H1 (cell line): ENCODE measurements at regions not wholly inside any gene's neighbourhood (a gene's known extent, or its start where the extent isn't known, plus 50 kb on each side); places are given as distances from the start of the nearest gene placed in this dataset.
"Not testable (repeated sequence)": the region's sequence is repeated elsewhere in the genome, so short reads cannot be mapped to it uniquely, and the experiment has no call there.

Experiments
- CTCF ChIA-PET: fragments of 300-600 bp; sonication (Branson Sonifier 250); formaldehyde crosslinking; loops from one replicate; lab custom pipeline; 2021; ENCODE audit not compliant: partially characterized antibody; lab: Charles Lee
- POLR2A ChIA-PET: fragments of 300-600 bp; sonication (Branson Sonifier 250); formaldehyde crosslinking; loops from one replicate; lab custom pipeline; 2021; ENCODE audit warnings: inconsistent platforms; ENCODE audit not compliant: partially characterized antibody; lab: Charles Lee
- DNase-seq, 2 experiments: peaks; one replicate each; pipeline versions ENCODE4 v3.0.0 to v3.0.0-alpha.2; 2010 to 2022; ENCODE audit warnings: low spot score in 2 of 2, low read depth in 1 of 2, mixed read lengths in 1 of 2
- FAIRE-seq: peaks from 2 replicates; lab custom pipeline; 2011; peaks lifted over from hg19 to GRCh38; lab: Jason Lieb, UNC
- H2AFZ ChIP-seq: 2 replicates; pipeline ENCODE4 v1.8.1; 2012; ENCODE audit warnings: low read length, inconsistent platforms
- H2AK5ac ChIP-seq: 2 replicates; pipeline ENCODE4 v1.6.1; 2013; ENCODE audit warnings: low read depth, low read length
- H2BK120ac ChIP-seq: replicated peaks from 2 replicates; pipeline ENCODE3; 2013; ENCODE audit warnings: low read depth, low read length, inconsistent platforms
- H2BK12ac ChIP-seq: 2 replicates; pipeline ENCODE4 v1.6.1; 2013; ENCODE audit warnings: low read depth, low read length
- H2BK15ac ChIP-seq: 2 replicates; pipeline ENCODE4 v1.6.1; 2013; ENCODE audit warnings: low read length
- H2BK20ac ChIP-seq: 2 replicates; pipeline ENCODE4 v1.6.1; 2013; ENCODE audit warnings: low read length
- H2BK5ac ChIP-seq: 2 replicates; pipeline ENCODE4 v1.6.1; 2013; ENCODE audit warnings: low read depth, low read length
- H3K14ac ChIP-seq: 2 replicates; pipeline ENCODE4 v1.6.1; 2013; ENCODE audit warnings: inconsistent platforms; ENCODE audit not compliant: insufficient read length
- H3K18ac ChIP-seq: 2 replicates; pipeline ENCODE4 v1.6.1; 2013; ENCODE audit warnings: low read length; ENCODE audit errors: extremely low read depth
- H3K23ac ChIP-seq: 2 replicates; pipeline ENCODE4 v1.6.1; 2013; ENCODE audit warnings: inconsistent platforms; ENCODE audit not compliant: insufficient read length
- H3K23me2 ChIP-seq: 2 replicates; pipeline ENCODE4 v1.6.1; 2013; ENCODE audit warnings: low read depth, low read length
- H3K27ac ChIP-seq: 2 replicates; pipeline ENCODE4 v1.6.1; 2011; ENCODE audit warnings: low read depth, low read length, inconsistent platforms
- H3K27me3 ChIP-seq, 4 experiments: replicated peaks in 1 of 4; 1 replicate in 1 of 4; 2 replicates in 3 of 4; pipeline versions ENCODE4 v1.6.1 to v1.8.1; 2011 to 2013; ENCODE audit warnings: low read length in 3 of 4, mild to moderate bottlenecking in 3 of 4, inconsistent platforms in 2 of 4, mixed read lengths in 2 of 4, moderate library complexity in 1 of 4; ENCODE audit not compliant: control insufficient read depth in 3 of 4, insufficient read depth in 3 of 4; ENCODE audit errors: extremely low read depth in 1 of 4
- H3K36me3 ChIP-seq, 4 experiments: 2 replicates each; pipeline versions ENCODE4 v1.6.1 to v1.8.1; 2011 to 2013; ENCODE audit warnings: mild to moderate bottlenecking in 4 of 4, low read length in 3 of 4, moderate library complexity in 2 of 4, control low read depth in 1 of 4, inconsistent platforms in 1 of 4; ENCODE audit not compliant: insufficient read depth in 4 of 4, control insufficient read depth in 2 of 4
- H3K4ac ChIP-seq: replicated peaks from 2 replicates; pipeline ENCODE3; 2013; ENCODE audit warnings: low read length, low read depth, mixed read lengths, inconsistent platforms; ENCODE audit not compliant: insufficient read length
- H3K4me1 ChIP-seq, 4 experiments: replicated peaks in 1 of 4; 1 replicate in 1 of 4; 2 replicates in 3 of 4; pipeline versions ENCODE4 v1.6.1 to v1.8.1; 2011 to 2013; ENCODE audit warnings: low read length in 3 of 4, inconsistent platforms in 2 of 4, mixed read lengths in 1 of 4; ENCODE audit not compliant: insufficient read depth in 4 of 4, control insufficient read depth in 3 of 4
- H3K4me2 ChIP-seq, 2 experiments: 2 replicates each; pipeline versions ENCODE4 v1.6.1 to v1.8.1; 2011 to 2013; ENCODE audit warnings: low read depth in 2 of 2, low read length in 2 of 2, control low read depth in 1 of 2, inconsistent platforms in 1 of 2, mild to moderate bottlenecking in 1 of 2; ENCODE audit not compliant: insufficient read depth in 1 of 2
- H3K4me3 ChIP-seq, 4 experiments: fragments of 200-600, 300-600 bp in 1 of 4; sonication (generic), shearing (Covaris generic), sonication (Bioruptor Twin) in 1 of 4; 2 replicates each; pipeline versions ENCODE4 v1.5.1 to v1.8.1; 2011 to 2016; ENCODE audit warnings: low read length in 4 of 4, low read depth in 3 of 4, control low read depth in 2 of 4, inconsistent platforms in 2 of 4, mild to moderate bottlenecking in 2 of 4, mixed read lengths in 1 of 4, moderate library complexity in 1 of 4; ENCODE audit not compliant: insufficient read depth in 2 of 4; ENCODE audit errors: extremely low read depth in 1 of 4
- H3K56ac ChIP-seq: replicated peaks from 2 replicates; pipeline ENCODE3; 2013; ENCODE audit warnings: low read depth, mild to moderate bottlenecking, mixed read lengths, low read length, inconsistent platforms; ENCODE audit not compliant: insufficient read length
- H3K79me1 ChIP-seq: 2 replicates; pipeline ENCODE4 v1.6.1; 2013; ENCODE audit warnings: low read depth, low read length, control low read depth
- H3K79me2 ChIP-seq, 2 experiments: 2 replicates each; pipeline versions ENCODE4 v1.6.1 to v1.8.1; 2012 to 2013; ENCODE audit warnings: low read length in 2 of 2, mild to moderate bottlenecking in 2 of 2, inconsistent platforms in 1 of 2; ENCODE audit not compliant: insufficient read depth in 2 of 2, control insufficient read depth in 1 of 2
- H3K9ac ChIP-seq, 4 experiments: replicated peaks in 1 of 4; 1 replicate in 1 of 4; 2 replicates in 3 of 4; pipeline versions ENCODE4 v1.6.1 to v1.8.1; 2011 to 2013; ENCODE audit warnings: low read depth in 3 of 4, low read length in 3 of 4, control low read depth in 2 of 4, mild to moderate bottlenecking in 2 of 4, moderate library complexity in 2 of 4, inconsistent platforms in 1 of 4; ENCODE audit errors: extremely low read depth in 1 of 4
- H3K9me3 ChIP-seq, 2 experiments: 2 replicates each; pipeline versions ENCODE4 v1.6.1 to v1.8.1; 2012 to 2013; ENCODE audit warnings: mild to moderate bottlenecking in 2 of 2, moderate library complexity in 2 of 2, control low read depth in 1 of 2, inconsistent platforms in 1 of 2, low read depth in 1 of 2, low read length in 1 of 2, mixed read lengths in 1 of 2; ENCODE audit not compliant: insufficient read depth in 2 of 2
- H4K20me1 ChIP-seq, 2 experiments: replicated peaks in 1 of 2; 2 replicates each; pipeline versions ENCODE3 to v1.8.1; 2011 to 2013; ENCODE audit warnings: inconsistent platforms in 2 of 2, low read length in 2 of 2, mild to moderate bottlenecking in 1 of 2; ENCODE audit not compliant: insufficient read depth in 2 of 2, control insufficient read depth in 1 of 2
- H4K5ac ChIP-seq: 2 replicates; pipeline ENCODE4 v1.6.1; 2013; ENCODE audit warnings: low read length, low read depth, mixed read lengths, inconsistent platforms; ENCODE audit not compliant: insufficient read length
- H4K8ac ChIP-seq: 2 replicates; pipeline ENCODE4 v1.8.0; 2013; ENCODE audit warnings: mild to moderate bottlenecking, moderate library complexity, low read length, inconsistent platforms; ENCODE audit not compliant: insufficient read depth; ENCODE audit errors: extremely low read depth
- H4K91ac ChIP-seq: replicated peaks from 2 replicates; pipeline ENCODE3; 2013; ENCODE audit warnings: low read length, mixed read lengths, inconsistent platforms; ENCODE audit not compliant: insufficient read length
- WGBS, 2 experiments: shearing (Covaris generic) in 1 of 2; methylation state at CpG; one replicate each; pipeline versions ENCODE4 v1.1.6 to v1.1.7; 2013 to 2015; ENCODE audit warnings: low lambda C conversion rate in 2 of 2, mixed read lengths in 2 of 2, inconsistent platforms in 1 of 2, low coverage in 1 of 2, missing lambda C conversion rate in 1 of 2; ENCODE audit not compliant: insufficient replicate concordance in 2 of 2, insufficient coverage in 1 of 2, insufficient read length in 1 of 2; ENCODE audit errors: extremely low coverage in 1 of 2, missing lambda C conversion rate in 1 of 2; 5-methylcytosine and 5-hydroxymethylcytosine counted together

DNA sequence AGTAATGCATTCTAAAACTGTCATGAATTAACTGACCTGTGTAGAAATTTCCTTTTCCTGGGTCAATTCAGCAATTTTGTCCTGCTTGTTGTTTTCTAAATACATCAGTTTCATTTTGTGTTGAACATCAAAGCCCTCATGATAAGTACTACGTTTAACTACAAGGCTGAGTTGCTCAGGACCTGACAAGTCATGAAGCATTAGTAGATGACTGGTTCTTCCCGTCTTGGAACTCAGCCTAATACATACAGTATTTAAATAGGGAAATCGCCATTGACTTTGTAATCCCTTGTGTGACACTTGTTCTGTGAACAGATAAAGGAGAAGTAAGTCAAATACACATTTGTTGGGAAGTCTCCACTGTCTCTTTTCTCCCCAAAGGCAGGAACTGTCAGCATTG, 727.1 kb downstream of the TTLL7 start:
- 70% methylated on average over 2 of the region's 3 CpGs; no CpG with 5 or more reads in 1 of the 2 experiments for WGBS, 2 experiments
- H2BK5ac ChIP-seq, result not testable (repeated sequence)

DNA sequence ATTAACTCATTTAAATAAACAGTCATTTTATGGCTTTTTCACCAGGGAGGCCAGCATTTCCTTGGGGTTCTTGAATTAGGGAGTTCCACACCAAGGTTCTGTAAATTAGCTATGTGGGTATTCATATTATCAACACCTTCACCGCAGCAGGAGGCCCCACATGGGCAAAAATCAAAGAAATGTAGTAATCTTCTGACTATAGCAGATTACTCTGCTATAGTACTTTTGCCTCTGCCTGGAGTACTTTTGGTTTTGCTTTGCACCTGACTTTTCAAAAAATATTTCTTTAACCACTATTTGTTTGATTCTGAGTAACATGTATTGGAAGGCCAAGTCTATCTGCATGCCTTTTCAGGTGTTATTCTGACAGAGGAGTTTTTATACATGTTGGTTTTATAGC, 728.1 kb downstream of the TTLL7 start:
- H4K5ac ChIP-seq, FAIRE-seq, H3K9ac ChIP-seq, H2BK120ac ChIP-seq, H3K4ac ChIP-seq, H2BK12ac ChIP-seq, H3K79me2 ChIP-seq, POLR2A ChIA-PET, H3K9me3 ChIP-seq, H3K56ac ChIP-seq, H3K27me3 ChIP-seq, H4K91ac ChIP-seq, H2BK5ac ChIP-seq, H2BK20ac ChIP-seq, H3K4me1 ChIP-seq, CTCF ChIA-PET, H3K4me3 ChIP-seq, H3K23me2 ChIP-seq, H3K14ac ChIP-seq, H3K27ac ChIP-seq, H3K36me3 ChIP-seq, H4K8ac ChIP-seq, H3K4me2 ChIP-seq, H3K79me1 ChIP-seq, H2AFZ ChIP-seq, H3K18ac ChIP-seq, H2BK15ac ChIP-seq, H3K23ac ChIP-seq, DNase-seq, H4K20me1 ChIP-seq, H2AK5ac ChIP-seq: not testable (repeated sequence)
- WGBS, 2 experiments, result 100% methylated on average over 1 of the region's 1 CpG; no CpG with 5 or more reads in 1 of the 2 experiments

More for the DNA sequence above, 727.1 kb downstream of the TTLL7 start:
- H3K4me3 ChIP-seq, H3K14ac ChIP-seq, H2AK5ac ChIP-seq, H2BK12ac ChIP-seq, H3K9me3 ChIP-seq, H4K91ac ChIP-seq, H3K79me1 ChIP-seq, H3K23ac ChIP-seq, H2AFZ ChIP-seq, H3K4me2 ChIP-seq, H2BK120ac ChIP-seq, H3K4ac ChIP-seq, H3K36me3 ChIP-seq, DNase-seq, H3K56ac ChIP-seq, H4K8ac ChIP-seq, CTCF ChIA-PET, H3K27ac ChIP-seq, H4K20me1 ChIP-seq, H3K23me2 ChIP-seq, H3K79me2 ChIP-seq, H3K27me3 ChIP-seq, H3K4me1 ChIP-seq, POLR2A ChIA-PET, H3K9ac ChIP-seq, H2BK20ac ChIP-seq, H4K5ac ChIP-seq, H2BK15ac ChIP-seq, H3K18ac ChIP-seq: not testable (repeated sequence)
- peak; percentile 32 for FAIRE-seq
